ENCODE measurements at regions not wholly inside any gene's neighbourhood (a gene's known extent, or its start where the extent isn't known, plus 50 kb on each side); places are given as distances from the start of the nearest gene placed in this dataset.

- TF ChIP-seq TBP (IDR thresholded peaks at IDR 0.05; ENCODE audit: low read depth, low read length) (no peak), CTCF (IDR thresholded peaks at IDR 0.05; ENCODE audit: control extremely low read depth in 1 of 3, insufficient read depth in 1 of 3, low read depth in 1 of 3, low read length in 3 of 3) (no peak), RNF2 (IDR thresholded peaks at IDR 0.05; ENCODE audit: borderline replicate concordance, low read depth, low read length, missing control alignments, poor library complexity, severe bottlenecking) (no peak), TCF12 (IDR thresholded peaks at IDR 0.05; ENCODE audit: low read depth, low read length) (no peak)
These were observed 291.5 kb downstream of the MED10 start for GRCh38 chr5:6086871-6087270.

Data from H1 (cell line).